NCI-H774 (cell line): ENCODE measurements at regions not wholly inside any gene's neighbourhood (a gene's known extent, or its start where the extent isn't known, plus 50 kb on each side); places are given as distances from the start of the nearest gene placed in this dataset.
"Not testable (repeated sequence)": the region's sequence is repeated elsewhere in the genome, so short reads cannot be mapped to it uniquely, and the experiment has no call there.

Experiments used
- DNase-seq: peaks from one replicate; lab custom pipeline; 2025; lab: John Stamatoyannopoulos, UW

- DNase-seq = no peak
Observed at GRCh38 chr17:64772845-64773299, 110.8 kb upstream of the SMURF2 start.

GRCh38 chr17:64771980-64772844, 110.1 kb upstream of the SMURF2 start:
- DNase-seq = no peak

- no peak for DNase-seq
Observed at GRCh38 chr17:64769712-64770111, 107.6 kb upstream of the SMURF2 start.

- no peak for DNase-seq
Observed at GRCh38 chr17:64767269-64767997, 105.3 kb upstream of the SMURF2 start.

GRCh38 chr17:64765191-64765889, 103.2 kb upstream of the SMURF2 start:
- no peak for DNase-seq

- DNase-seq = no peak
Observed at GRCh38 chr17:64750891-64751677, 89.0 kb upstream of the SMURF2 start.

- no peak for DNase-seq
Observed at GRCh38 chr17:64750478-64750877, 88.4 kb upstream of the SMURF2 start.

- no peak for DNase-seq
Observed at GRCh38 chr17:64749306-64749705, 87.2 kb upstream of the SMURF2 start.

GRCh38 chr17:64747938-64748540, 85.9 kb upstream of the SMURF2 start:
- no peak for DNase-seq

GRCh38 chr17:64742326-64742725, 80.2 kb upstream of the SMURF2 start:
- DNase-seq = no peak

- not testable (repeated sequence) for DNase-seq
Observed at GRCh38 chr17:64741916-64742315, 79.8 kb upstream of the SMURF2 start.

- DNase-seq = no peak
Observed at GRCh38 chr17:64741038-64741641, 79.0 kb upstream of the SMURF2 start.

- DNase-seq = no peak
Observed at GRCh38 chr17:64739316-64740058, 77.4 kb upstream of the SMURF2 start.

GRCh38 chr17:64736804-64737492, 74.8 kb upstream of the SMURF2 start:
- DNase-seq = no peak

GRCh38 chr17:64732336-64733006, 70.4 kb upstream of the SMURF2 start:
- no peak for DNase-seq

GRCh38 chr17:64730023-64730422, 67.9 kb upstream of the SMURF2 start:
- DNase-seq = not testable (repeated sequence)

GRCh38 chr17:64729201-64729600, 67.1 kb upstream of the SMURF2 start:
- no peak for DNase-seq

GRCh38 chr17:64728041-64728695, 66.1 kb upstream of the SMURF2 start:
- no peak for DNase-seq
